Tibial nerve (tissue), 4 donors: ENCODE measurements at regions not wholly inside any gene's neighbourhood (a gene's known extent, or its start where the extent isn't known, plus 50 kb on each side); places are given as distances from the start of the nearest gene placed in this dataset.

ENCODE experiments used
- EP300 ChIP-seq, 2 donors: sonication (generic); formaldehyde crosslinking; IDR thresholded peaks; one replicate each; pipeline ENCODE4 v1.6.1; 2017; ENCODE audit warnings: antibody characterized with exemption in 2 of 2, mild to moderate bottlenecking in 1 of 2
- POLR2A ChIP-seq, 2 donors: fragments of 450-650 bp; IDR thresholded peaks; one replicate each; pipeline ENCODE4 v1.6.1; 2017; ENCODE audit warnings: antibody characterized with exemption in 2 of 2, mild to moderate bottlenecking in 2 of 2, moderate library complexity in 2 of 2
- TF ChIP-seq, protein P1 (sequence below), 5 experiments: fragments of 200-600 bp in 3 of 5; fragments of 450-650 bp in 2 of 5; sonication (generic) in 3 of 5; IDR thresholded peaks; one replicate each; pipeline ENCODE4 v1.5.1; 2016 to 2019; ENCODE audit warnings: antibody characterized with exemption in 5 of 5, mild to moderate bottlenecking in 3 of 5, moderate library complexity in 2 of 5

DNA sequence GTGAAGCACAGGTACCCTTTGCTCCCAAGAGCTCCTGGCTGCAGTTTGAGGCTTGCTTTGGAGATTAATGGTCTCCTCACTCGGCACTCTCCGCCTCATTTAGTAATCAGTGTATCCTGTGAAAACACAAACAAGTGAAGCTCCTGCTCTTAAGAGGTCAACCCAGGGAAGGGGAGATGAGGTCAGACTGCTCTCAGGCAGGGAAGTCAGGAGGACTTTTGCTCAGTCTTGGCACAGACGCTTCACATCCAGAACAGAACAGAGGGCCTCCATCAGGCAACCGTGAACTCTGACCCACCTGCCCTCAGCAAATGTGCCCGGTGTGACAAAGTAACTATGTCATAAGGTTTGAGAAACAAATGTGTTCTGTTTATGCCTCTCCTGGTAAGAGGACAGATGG lies 428.8 kb upstream of the JARID2 start:
- TF ChIP-seq, protein P1, sequence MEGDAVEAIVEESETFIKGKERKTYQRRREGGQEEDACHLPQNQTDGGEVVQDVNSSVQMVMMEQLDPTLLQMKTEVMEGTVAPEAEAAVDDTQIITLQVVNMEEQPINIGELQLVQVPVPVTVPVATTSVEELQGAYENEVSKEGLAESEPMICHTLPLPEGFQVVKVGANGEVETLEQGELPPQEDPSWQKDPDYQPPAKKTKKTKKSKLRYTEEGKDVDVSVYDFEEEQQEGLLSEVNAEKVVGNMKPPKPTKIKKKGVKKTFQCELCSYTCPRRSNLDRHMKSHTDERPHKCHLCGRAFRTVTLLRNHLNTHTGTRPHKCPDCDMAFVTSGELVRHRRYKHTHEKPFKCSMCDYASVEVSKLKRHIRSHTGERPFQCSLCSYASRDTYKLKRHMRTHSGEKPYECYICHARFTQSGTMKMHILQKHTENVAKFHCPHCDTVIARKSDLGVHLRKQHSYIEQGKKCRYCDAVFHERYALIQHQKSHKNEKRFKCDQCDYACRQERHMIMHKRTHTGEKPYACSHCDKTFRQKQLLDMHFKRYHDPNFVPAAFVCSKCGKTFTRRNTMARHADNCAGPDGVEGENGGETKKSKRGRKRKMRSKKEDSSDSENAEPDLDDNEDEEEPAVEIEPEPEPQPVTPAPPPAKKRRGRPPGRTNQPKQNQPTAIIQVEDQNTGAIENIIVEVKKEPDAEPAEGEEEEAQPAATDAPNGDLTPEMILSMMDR (IDR thresholded peaks at IDR 0.05), result no peak
- TF ChIP-seq POLR2A (IDR thresholded peaks at IDR 0.05), result no peak
- TF ChIP-seq EP300 (IDR thresholded peaks at IDR 0.05), result no peak
